Naive B cell (primary cell): ENCODE measurements at regions not wholly inside any gene's neighbourhood (a gene's known extent, or its start where the extent isn't known, plus 50 kb on each side); places are given as distances from the start of the nearest gene placed in this dataset.
A peak's percentile ranks its signal among the peaks of the same experiment; 100 is the strongest.

ENCODE experiments used
- ATAC-seq, 2 donors: fragments of 150-1000 bp; cut with Tn5 transposase; 2 replicates each; pipeline ENCODE4 v1.10.0; 2021; ENCODE audit warnings: low read depth in 2 of 2, mild to moderate bottlenecking in 2 of 2, moderate library complexity in 2 of 2
- DNase-seq: peaks from one replicate; pipeline ENCODE4 v3.0.0; 2022
- H3K27ac Mint-ChIP-seq, 6 donors: one replicate each; pipeline ENCODE4 v1.8.0; 2020 to 2022; ENCODE audit warnings: mild to moderate bottlenecking in 6 of 6, mixed read lengths in 6 of 6, moderate library complexity in 5 of 6, inconsistent platforms in 2 of 6
- H3K27me3 Mint-ChIP-seq, 3 donors: one replicate each; pipeline ENCODE4 v1.8.0; 2021 to 2022; ENCODE audit warnings: mixed read lengths in 3 of 3, mild to moderate bottlenecking in 1 of 3
- H3K36me3 Mint-ChIP-seq, 2 donors: one replicate each; pipeline ENCODE4 v1.8.0; 2020 to 2022; ENCODE audit warnings: mixed read lengths in 2 of 2, inconsistent platforms in 1 of 2, mild to moderate bottlenecking in 1 of 2
- H3K4me1 Mint-ChIP-seq, 3 donors: one replicate each; pipeline ENCODE4 v1.8.0; 2020 to 2022; ENCODE audit warnings: mixed read lengths in 3 of 3, inconsistent platforms in 1 of 3, mild to moderate bottlenecking in 1 of 3, moderate library complexity in 1 of 3
- H3K4me3 Mint-ChIP-seq, 8 donors: one replicate each; pipeline ENCODE4 v1.8.0; 2020 to 2022; ENCODE audit warnings: mild to moderate bottlenecking in 8 of 8, mixed read lengths in 8 of 8, moderate library complexity in 8 of 8, inconsistent platforms in 2 of 8
- H3K9me3 Mint-ChIP-seq, 7 donors: one replicate each; pipeline ENCODE4 v1.8.0; 2020 to 2022; ENCODE audit warnings: mixed read lengths in 7 of 7, mild to moderate bottlenecking in 5 of 7, inconsistent platforms in 2 of 7, moderate library complexity in 1 of 7

- Mint-ChIP-seq H3K27me3 (peaks cover 6 to 25% (median 17%) of the 10 kb centered on the region in 3 donors), H3K36me3 (peaks cover 0 to 11% of the 10 kb centered on the region in 2 donors), H3K4me1 (no peaks in the 10 kb centered on the region), H3K4me3 (no peak overlapping the region), H3K9me3 (peaks cover 0 to 11% (median 0%) of the 10 kb centered on the region in 7 donors), H3K27ac (no peak overlapping the region)
- ATAC-seq = no peak
- no peak for DNase-seq
Observed at GRCh38 chr7:144936314-144936713, 100.5 kb upstream of the TPK1 start.

- Mint-ChIP-seq H3K27ac (no peak overlapping the region), H3K4me1 (peaks cover 22 to 24% (median 23%) of the 10 kb centered on the region in 3 donors), H3K9me3 (peaks cover 0 to 2% (median 0%) of the 10 kb centered on the region in 7 donors), H3K27me3 (no peaks in the 10 kb centered on the region), H3K36me3 (no peaks in the 10 kb centered on the region), H3K4me3 (no peak overlapping the region)
- no peak for DNase-seq
- no peak for ATAC-seq
Observed at GRCh38 chr7:144910411-144910810, 74.6 kb upstream of the TPK1 start.

GRCh38 chr7:144908943-144909556 lies 73.2 kb upstream of the TPK1 start:
- peaks cover 22 to 24% (median 23%) of the 10 kb centered on the region in 3 donors for H3K4me1 Mint-ChIP-seq
- no peaks in the 10 kb centered on the region for H3K27me3 Mint-ChIP-seq
- H3K36me3 Mint-ChIP-seq = no peaks in the 10 kb centered on the region
- H3K4me3 Mint-ChIP-seq = peak overlapping the region in 2 of 8 donors; percentile 62 to 69
- peak overlapping the region in 1 of 6 donors; percentile 47 for H3K27ac Mint-ChIP-seq
- no peak for DNase-seq
- no peak for ATAC-seq
- peaks cover 0 to 2% (median 0%) of the 10 kb centered on the region in 7 donors for H3K9me3 Mint-ChIP-seq

GRCh38 chr7:144908324-144908723 lies 72.5 kb upstream of the TPK1 start:
- H3K36me3 Mint-ChIP-seq = no peaks in the 10 kb centered on the region
- peaks cover 22 to 24% (median 23%) of the 10 kb centered on the region in 3 donors for H3K4me1 Mint-ChIP-seq
- H3K4me3 Mint-ChIP-seq = peak overlapping the region in 4 of 8 donors; percentile 11 to 88 (median 46)
- no peaks in the 10 kb centered on the region for H3K27me3 Mint-ChIP-seq
- peaks cover 0 to 2% (median 0%) of the 10 kb centered on the region in 7 donors for H3K9me3 Mint-ChIP-seq
- peak overlapping the region in 3 of 6 donors; percentile 11 to 63 (median 24) for H3K27ac Mint-ChIP-seq
- ATAC-seq (no peak), DNase-seq (no peak)

GRCh38 chr7:144907577-144907976 lies 71.7 kb upstream of the TPK1 start:
- H3K4me3 Mint-ChIP-seq = peak overlapping the region in 1 of 8 donors; percentile 5

GRCh38 chr7:144903201-144903600 lies 67.3 kb upstream of the TPK1 start:
- Mint-ChIP-seq H3K4me3 (no peak overlapping the region), H3K9me3 (peaks cover 0 to 2% (median 0%) of the 10 kb centered on the region in 7 donors), H3K27me3 (peaks cover 0 to 9% (median 0%) of the 10 kb centered on the region in 3 donors), H3K27ac (no peak overlapping the region), H3K4me1 (peaks cover 10 to 11% (median 11%) of the 10 kb centered on the region in 3 donors), H3K36me3 (no peaks in the 10 kb centered on the region)
- no peak for DNase-seq
- no peak for ATAC-seq

More at GRCh38 chr7:144907577-144907976, 71.7 kb upstream of the TPK1 start:
- no peaks in the 10 kb centered on the region for H3K36me3 Mint-ChIP-seq
- peak overlapping the region in 1 of 6 donors; percentile 13 for H3K27ac Mint-ChIP-seq
- peaks cover 22 to 24% (median 23%) of the 10 kb centered on the region in 3 donors for H3K4me1 Mint-ChIP-seq
- DNase-seq = no peak
- ATAC-seq = no peak
- H3K27me3 Mint-ChIP-seq = no peaks in the 10 kb centered on the region
- H3K9me3 Mint-ChIP-seq = peaks cover 0 to 2% (median 0%) of the 10 kb centered on the region in 7 donors

- Mint-ChIP-seq H3K4me1 (no peaks in the 10 kb centered on the region), H3K27me3 (peaks cover 0 to 16% (median 4%) of the 10 kb centered on the region in 3 donors), H3K36me3 (no peaks in the 10 kb centered on the region), H3K4me3 (no peak overlapping the region), H3K9me3 (peaks cover 0 to 2% (median 0%) of the 10 kb centered on the region in 7 donors), H3K27ac (no peak overlapping the region)
- DNase-seq = no peak
- ATAC-seq = no peak
Observed at GRCh38 chr7:144892761-144893160, 56.9 kb upstream of the TPK1 start.
